NCI-H82 treated with DMSO at 0.1 percent for 48 hours (cell line): ENCODE measurements at regions not wholly inside any gene's neighbourhood (a gene's known extent, or its start where the extent isn't known, plus 50 kb on each side); places are given as distances from the start of the nearest gene placed in this dataset.
"Not testable (repeated sequence)": the region's sequence is repeated elsewhere in the genome, so short reads cannot be mapped to it uniquely, and the experiment has no call there.

Experiments
- DNase-seq: peaks from one replicate; lab custom pipeline; 2025; ENCODE audit not compliant: unreplicated experiment; lab: John Stamatoyannopoulos, UW

DNA sequence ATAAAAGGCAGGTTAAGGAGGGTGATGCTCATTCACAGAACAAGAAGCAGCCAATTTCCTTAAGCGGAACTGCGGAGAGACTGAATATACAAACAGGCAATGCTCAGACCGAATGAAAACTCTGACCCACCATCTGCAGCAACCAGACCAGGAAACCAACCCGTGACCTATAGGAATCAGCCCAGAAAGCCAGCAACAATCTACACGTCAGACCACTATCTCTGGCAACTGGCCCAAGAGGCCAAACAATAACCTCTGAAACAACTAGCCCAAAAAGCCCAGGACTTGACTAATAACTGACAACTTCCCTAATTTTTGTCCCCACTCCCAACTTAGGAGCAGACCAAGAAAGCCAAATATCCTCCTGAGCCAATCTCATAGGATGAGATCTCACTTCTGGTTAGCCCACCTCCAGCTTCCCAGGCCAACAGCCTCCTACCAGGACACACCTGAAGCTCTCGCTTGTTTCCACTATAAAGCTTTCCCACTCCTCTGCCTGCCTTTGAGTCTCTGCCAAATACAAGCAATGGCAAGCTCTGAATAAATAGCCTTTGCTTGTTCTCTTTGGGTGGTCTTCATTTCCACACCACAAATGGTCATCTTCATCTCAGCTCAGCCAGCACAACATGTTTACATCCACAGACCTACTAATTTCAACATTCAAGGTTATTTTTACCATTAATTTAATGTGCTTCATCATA lies 168.5 kb downstream of the HSD17B3 start:
- DNase-seq: no peak

DNA sequence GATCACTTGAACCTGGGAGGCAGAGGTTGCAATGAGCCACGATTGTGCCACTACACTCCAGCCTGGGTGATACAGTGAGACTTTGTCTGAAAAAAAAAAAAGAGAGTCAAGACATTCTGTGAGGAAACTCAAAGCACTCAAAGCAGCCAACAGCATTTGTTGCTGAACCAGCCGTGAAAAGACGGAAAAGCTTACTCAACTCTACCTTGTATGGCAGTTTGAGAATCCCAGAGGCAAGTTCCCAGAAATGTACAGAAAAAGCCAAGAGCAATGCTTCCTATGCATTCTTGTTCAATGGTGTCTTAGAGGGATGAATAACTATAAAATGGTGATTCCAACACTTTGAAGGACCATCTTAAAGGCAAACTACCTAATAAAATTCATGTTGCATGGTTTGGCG lies 170.2 kb downstream of the HSD17B3 start:
- DNase-seq: no peak

DNA sequence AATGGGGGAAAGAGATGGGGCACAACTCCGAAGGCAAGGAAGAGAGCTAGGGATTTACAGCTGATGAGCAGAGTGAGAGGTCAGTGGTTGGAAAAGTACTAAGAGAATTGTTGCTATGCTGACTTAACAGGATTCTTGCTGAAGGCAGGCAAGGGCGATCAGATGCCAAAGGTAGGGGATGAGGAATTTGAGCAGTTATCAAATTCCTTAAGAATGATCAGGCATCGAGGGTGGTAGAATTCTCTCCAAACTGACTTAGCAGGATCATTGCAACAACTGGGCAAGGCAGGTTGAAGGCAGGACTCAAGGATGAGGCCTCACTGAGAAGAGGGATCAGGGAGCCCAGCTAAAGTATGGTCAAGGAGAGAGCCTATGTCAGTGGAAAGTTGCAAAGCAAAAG lies 171.0 kb downstream of the HSD17B3 start:
- no peak for DNase-seq

DNA sequence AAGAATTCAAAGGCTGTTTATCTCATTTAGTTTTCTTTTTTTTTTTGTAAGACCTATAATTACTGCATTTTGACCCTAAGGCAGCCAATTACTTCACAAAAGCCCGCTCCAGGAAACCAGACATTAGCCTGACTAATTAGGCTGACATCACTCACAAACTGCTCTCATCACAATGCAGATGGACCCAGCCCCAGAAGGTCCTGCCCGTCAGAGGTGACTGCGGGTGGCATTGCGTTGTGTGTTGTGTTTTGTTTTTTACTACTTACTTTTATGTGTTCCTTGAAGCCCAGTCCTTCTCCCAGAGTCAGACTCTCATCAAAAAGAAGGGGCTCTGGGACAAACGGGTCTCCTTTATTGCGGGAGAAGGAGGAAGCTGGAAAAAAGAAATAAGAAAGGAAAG lies 172.2 kb downstream of the HSD17B3 start:
- DNase-seq: no peak

DNA sequence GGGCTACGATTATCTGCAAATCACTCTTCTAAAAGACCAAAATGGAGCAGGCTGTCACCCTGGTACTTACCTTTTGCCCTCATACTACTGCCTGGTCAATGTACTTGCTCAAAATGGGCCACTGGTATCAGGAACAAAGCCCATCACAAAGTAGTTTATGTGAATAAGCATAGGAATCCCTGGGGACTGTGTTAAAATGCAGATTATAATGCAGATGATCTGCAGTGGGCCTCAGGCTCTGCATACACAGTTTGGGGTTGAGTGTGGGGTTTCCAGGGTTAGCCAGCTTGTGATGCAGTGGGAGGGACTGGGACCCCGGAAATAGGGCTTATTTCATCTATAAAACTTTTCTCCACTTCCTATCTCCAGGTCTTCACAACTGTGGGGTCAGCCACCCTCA lies 173.1 kb downstream of the HSD17B3 start:
- no peak for DNase-seq

DNA sequence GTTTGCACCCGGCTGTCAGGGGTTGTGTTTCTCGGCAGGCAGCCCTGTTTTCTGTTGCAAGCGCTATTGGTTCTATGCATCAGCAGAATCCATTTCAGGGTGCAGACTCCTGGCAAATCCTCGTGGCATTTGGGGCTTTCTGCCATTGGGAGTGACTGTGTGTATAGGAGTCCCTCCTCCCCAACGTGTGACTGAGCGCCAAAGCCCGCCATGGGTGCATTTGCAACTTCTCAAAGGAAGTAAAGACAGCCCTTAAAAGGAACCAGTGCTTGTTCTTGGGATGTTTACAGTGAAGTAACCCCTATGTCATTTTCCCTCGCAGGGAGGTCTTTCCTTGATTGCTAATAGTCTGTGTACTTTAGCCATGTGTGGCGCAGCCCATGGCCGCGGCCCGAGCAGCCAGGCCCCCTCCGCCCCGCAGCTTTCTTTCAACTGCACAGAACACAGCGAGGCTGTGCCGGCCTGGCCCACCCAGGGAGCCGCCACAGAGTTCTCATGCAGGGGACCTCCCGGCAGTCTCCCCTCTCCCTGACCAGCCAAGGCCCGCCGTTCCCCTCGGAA lies 175.6 kb downstream of the HSD17B3 start:
- no peak for DNase-seq

DNA sequence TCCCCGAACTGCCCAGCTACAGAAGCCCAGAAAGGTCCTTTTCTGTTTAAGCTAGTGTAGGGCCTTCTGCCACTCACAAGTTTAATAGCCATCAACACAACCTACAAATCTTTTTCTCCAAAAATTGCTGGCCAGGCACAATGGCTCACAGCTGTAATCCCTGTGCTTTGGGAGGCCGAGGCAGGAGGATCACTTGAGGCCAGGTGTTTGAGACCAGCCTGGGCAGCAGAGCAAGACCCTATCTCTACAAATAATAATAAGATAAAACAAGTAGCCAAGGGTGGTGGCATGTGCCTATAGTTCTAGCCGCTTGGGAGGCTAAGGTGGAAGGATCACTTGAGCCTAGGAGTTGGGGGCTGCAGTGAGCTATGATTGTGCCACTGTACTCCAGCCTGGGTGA lies 176.4 kb downstream of the HSD17B3 start:
- DNase-seq: no peak

DNA sequence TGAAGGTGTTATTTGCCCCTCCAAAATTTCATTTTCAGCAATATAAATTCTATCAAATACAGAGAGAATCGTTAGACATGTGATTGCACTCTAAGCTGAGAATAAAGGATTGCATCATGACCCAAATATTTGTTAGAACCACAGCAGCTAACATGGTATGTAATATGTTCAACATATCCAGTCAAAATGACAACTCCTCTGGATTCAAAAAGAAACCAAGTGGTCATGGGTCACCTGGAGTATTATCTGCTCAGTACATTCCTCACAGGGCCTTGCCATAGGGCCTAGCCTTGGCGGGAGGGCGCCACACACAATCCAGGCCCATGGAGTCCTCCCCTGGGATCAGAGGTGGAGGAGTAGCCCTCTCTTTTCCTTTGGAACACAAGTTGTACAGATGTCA lies 179.2 kb downstream of the HSD17B3 start:
- DNase-seq: no peak

DNA sequence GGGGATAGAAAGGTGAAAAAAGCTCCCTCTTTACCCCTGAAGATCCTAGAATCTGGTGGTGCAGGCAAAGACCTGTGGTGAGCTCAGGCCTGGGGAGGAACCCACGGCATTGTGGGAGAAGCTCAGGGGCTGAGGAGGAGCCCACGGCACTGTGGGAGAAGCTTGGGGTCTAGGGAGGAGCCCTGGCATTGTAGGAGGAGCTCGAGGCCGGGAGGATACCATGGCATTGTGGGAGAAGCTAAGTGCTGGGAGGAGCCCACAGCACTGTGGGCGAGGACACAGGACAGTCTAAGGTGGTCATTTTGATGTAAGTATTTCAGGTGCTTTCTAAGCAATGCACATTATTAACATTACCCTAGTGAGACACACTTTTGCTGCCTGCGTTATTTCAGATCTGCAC lies 179.7 kb downstream of the HSD17B3 start:
- no peak for DNase-seq

DNA sequence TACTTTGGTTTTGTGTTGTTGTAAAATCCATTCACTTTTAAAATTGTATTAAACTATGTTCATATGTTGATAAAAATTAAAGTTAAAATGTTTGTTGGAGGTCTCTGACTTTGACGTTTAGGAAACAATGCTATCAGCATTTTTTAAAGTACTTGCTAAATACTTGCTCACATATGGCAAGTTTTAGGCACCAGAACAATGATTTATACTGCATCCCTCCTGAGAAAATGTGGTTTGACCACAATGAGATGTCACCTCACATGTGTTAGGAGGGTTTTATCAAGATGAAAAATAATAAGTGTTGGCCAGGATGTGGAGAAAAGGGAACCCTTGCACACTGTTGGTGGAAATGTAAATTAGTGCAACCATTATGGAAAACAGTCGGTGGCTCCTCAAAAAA lies 180.8 kb downstream of the HSD17B3 start:
- DNase-seq: no peak

DNA sequence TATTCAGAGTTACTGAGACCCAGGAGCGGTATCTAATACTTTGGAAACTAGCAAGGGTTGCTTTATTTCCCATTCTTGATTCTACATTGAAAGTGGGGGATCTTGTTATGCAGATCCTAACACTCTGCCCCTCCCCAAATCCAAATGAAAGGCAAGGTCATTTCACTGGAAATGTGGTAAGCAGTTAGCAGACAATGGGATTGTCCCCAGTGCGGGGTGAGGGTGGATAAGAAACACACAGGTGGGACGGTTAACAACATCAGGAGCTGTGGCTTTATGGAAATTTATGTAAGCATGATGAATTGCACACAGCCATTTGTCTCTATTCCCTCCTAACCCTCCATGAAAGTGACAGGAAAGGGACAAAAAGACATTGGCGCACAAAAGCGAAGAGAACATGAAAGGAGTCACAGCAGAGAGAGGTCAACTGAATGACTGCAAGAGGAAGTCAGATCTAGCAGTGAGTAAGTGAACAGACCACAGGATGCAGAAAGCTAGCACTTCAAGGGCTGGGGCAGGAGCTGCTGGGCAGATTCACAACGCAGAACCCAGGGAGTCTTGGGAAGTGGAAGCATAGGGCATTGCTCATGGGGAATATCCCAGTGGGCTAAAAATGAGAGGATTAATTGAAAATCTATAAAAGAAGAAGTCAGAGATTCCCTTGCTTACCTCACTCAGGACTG lies 184.4 kb downstream of the HSD17B3 start:
- no peak for DNase-seq

DNA sequence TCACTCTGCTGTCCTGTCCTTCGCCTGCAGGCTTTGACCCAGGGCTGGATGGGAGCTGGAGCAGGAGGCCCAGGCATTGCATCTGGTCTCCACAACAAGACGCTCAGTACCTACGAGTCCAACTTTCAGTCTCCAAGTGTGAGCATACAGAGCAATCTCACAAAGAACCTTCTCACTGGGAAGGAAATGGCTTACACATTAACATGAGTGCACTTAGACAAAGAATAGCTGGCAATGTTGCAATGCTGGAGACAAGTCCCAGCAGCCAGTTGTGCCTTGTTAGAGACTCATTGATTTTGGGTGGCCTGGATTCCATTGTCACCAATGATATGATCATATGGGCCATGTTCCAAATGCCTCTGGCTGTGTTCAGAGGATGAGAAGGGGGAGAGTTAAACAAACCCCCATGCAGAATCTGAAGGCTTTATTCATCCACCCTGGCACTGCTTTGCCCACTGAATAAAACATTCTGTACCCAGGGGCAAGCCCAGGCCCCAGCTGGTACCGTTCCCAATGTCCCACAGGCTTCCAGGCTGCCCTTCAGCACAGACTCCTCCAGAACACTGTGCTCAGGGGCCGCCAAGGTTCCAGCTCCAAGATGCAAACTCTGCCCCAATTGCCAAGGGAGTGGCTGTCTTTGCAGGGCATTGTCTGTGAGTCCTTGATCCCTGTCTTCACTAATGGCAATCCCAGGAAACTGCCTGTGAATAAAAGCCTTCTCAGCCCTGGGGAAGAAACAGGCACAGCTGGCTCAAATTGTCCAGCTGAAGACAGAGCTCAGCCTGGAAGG lies 185.5 kb downstream of the HSD17B3 start:
- no peak for DNase-seq

DNA sequence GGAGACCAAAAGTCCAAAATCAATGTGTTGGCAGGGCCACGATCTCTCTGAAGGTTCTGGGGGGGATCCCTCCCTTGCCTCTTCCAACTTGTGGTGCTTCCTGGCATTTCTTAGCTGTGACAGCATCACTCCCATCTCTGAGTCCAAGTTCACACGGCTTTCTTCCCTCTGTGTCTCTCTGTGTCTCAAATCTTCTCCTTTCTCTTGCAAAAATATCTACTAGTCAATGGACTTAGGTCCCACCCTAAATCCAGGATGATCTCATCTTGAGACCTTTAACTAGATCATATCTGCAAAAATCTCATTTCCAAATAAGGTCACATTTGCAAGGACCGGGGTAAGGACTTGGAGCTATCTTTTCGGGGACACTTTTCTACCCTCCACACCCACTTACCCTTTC lies 186.1 kb downstream of the HSD17B3 start:
- no peak for DNase-seq

DNA sequence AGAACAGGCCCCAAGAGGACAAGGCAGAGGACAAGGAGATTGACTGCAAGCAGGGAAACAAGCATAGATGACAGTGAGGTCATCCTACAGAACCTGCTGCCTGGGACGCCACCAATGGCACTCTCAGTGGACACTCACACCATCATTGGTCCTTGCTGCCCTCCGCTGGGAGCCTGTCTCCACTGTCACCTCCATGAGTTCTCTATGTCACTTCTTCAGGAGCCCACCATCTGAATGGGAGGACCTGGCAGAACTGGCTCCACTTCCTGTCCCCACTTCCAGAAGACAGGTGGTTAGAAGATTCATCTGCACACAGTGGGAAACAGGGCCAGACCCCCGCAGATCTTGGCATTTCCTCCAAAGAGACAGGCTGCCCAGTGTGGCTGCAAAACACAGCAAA lies 188.9 kb downstream of the HSD17B3 start:
- no peak for DNase-seq

DNA sequence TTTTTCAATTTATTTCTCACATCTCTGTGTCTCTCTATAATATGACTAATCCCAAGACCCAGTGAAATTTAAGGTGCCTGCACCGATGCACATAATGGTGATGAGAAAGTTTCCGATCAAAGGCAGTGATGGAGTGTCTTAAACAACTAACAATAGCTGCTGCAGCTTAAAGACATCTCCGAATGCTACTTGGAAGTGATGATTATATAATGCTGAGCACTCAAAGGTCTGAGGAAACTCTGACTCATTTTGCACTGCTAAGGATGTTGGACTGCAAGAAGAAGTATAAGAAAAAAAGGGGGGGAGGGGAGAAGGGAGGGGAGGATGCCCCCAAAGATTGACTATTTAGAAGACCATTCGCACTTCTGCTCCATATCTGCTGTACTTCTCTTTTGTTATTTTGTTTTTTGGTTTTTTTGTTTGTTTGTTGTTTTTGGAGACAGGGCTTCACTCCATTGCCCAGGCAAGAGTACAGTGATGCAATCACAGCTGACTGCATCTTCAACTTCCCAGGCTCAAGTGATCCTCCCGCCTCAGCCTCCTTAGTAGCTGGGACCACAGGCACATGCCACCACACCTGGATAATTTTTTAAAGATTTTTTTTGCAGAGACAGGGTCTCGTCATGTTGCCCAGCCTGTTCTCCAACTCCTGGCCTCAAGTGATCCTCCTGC lies 192.2 kb downstream of the HSD17B3 start:
- DNase-seq: no peak

DNA sequence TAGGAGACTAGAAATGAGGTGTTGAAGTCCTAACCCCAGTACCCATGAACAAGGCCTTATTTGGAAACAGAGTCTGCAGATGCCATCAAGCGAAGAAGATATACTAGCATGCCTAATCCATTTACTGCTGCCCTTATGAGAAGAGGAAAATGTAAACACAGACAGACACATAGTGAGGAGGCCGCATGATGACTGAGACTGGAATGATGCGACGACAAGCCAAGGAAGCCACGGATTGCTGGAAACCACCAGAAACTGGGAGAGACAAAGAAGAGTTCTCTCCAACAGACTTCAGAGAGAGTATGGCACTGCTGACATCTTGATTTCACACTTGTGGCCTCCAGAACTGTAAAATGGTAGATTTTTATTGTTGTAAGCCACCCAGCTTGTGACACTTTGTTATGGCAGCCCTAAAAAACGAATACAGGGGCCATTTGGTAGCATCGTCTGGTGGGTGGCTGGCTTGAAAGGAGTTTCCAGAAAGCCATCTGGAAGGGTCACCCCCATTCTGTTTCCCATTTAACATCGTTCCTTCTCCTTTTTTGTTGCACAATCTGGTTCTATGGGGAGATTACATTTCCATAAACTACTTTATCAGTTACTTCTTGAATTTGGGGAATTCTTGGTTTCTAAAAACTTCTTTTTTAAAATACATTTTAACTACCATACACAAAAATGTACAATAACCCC lies 193.1 kb downstream of the HSD17B3 start:
- DNase-seq: no peak

DNA sequence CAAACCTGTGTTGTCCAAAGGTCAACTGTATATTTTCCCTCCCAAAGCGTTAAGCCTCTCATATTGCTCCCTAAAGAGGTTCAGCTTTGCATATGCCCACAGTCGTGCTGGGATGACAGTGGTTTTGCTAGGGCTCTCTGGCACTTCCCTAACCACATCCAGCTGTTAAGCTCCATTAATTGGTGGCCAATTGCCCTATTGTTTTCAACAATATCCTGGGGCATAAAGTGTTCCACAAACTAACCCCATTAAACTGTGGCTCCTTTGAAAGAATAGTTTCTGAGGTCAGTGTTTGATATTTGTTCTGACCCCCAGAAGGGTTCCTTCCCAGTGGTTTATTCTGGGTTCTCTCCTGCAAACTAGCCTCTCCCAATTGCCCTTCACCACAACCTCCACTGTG lies 194.5 kb downstream of the HSD17B3 start:
- DNase-seq: no peak

DNA sequence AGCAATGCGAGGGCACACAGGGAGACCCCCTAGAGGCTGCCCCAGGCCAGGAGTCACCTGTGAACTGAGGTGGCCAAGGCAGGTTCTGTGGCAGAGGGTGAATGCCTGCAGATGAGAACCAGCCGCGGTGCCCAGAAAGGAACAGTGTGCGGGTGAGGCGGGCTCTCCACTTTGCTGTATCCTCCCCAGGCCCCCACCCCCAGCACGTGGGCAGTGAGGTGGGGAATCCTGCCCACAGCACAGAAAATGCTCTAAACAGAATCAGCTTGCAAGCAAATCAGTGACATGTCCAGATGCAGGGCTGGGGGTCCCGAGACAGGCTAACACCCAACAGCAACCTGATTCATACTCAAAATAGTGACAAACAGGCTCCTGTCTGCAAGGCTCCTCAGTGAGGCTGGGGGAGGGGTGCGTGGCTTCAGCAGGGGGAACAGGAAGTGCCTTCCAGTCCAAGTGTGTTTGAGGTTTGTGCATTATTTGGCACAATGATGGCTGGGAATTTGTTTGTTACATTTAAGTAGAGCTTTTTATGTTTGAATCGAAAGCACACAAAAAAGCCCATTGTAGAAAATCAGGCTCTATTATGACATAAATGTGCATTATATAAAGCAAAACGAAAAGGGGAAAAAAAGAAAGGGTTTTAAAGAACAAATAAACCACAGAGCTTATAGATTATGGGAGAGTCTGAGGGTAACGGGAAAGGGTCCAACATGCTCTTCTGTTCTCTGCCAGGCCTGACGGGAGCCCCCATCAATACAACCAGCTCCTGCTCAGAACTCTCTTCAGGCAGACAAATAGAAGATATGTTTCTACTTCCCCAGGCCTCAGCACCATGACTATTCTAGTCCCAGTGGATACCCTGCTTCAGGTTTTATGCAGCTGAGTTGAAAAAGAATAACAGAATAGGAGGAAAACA lies 201.3 kb downstream of the HSD17B3 start:
- no peak for DNase-seq

DNA sequence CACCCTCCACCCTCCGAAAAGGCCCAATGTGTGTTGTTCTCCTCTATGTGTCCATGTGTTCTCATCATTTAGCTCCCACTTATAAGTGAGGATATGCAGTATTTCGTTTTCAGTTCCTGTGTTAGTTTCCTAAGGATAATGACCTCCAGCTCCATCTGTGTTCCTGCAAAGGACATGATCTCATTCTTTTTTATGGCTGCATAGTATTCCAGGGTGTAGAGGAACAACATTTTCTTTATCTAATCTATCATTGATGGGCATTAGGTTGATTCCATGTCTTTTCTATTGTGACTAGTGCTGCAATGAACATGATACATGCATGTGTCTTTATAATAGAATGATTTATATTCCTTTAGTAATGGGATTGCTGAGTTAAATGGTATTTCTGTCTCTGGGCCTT lies 211.3 kb downstream of the HSD17B3 start:
- DNase-seq: not testable (repeated sequence)
